Activated CD4-positive, alpha-beta T cell treated with anti-CD3 and anti-CD28 coated beads, Interleukin-2, amount 10 ng/mL, durations not matched to agents 24 days and 14 days (primary cell): ENCODE measurements at regions not wholly inside any gene's neighbourhood (a gene's known extent, or its start where the extent isn't known, plus 50 kb on each side); places are given as distances from the start of the nearest gene placed in this dataset.
A peak's percentile ranks its signal among the peaks of the same experiment; 100 is the strongest.
"Not testable (repeated sequence)": the region's sequence is repeated elsewhere in the genome, so short reads cannot be mapped to it uniquely, and the experiment has no call there.

ENCODE experiments used
- DNase-seq: peaks from one replicate; pipeline ENCODE4 v3.0.0; 2022
- H3K27ac Mint-ChIP-seq: one replicate; pipeline ENCODE4 v1.8.0; 2022; ENCODE audit warnings: mild to moderate bottlenecking, mixed read lengths
- H3K27me3 Mint-ChIP-seq: one replicate; pipeline ENCODE4 v1.8.0; 2022; ENCODE audit warnings: mixed read lengths
- H3K36me3 Mint-ChIP-seq: one replicate; pipeline ENCODE4 v1.8.0; 2022; ENCODE audit warnings: low read depth, mild to moderate bottlenecking, mixed read lengths
- H3K4me1 Mint-ChIP-seq: one replicate; pipeline ENCODE4 v1.8.0; 2021; ENCODE audit warnings: mixed read lengths
- H3K4me3 Mint-ChIP-seq: one replicate; pipeline ENCODE4 v1.8.0; 2022; ENCODE audit warnings: mild to moderate bottlenecking, moderate library complexity, mixed read lengths
- H3K9me3 Mint-ChIP-seq: one replicate; pipeline ENCODE4 v1.8.0; 2021; ENCODE audit warnings: mixed read lengths
- intact Hi-C: fragments of 100-400 bp; cut with micrococcal nuclease; formaldehyde crosslinking; loops from one replicate; pipeline ENCODE4 v1.15.1; 2023

DNA sequence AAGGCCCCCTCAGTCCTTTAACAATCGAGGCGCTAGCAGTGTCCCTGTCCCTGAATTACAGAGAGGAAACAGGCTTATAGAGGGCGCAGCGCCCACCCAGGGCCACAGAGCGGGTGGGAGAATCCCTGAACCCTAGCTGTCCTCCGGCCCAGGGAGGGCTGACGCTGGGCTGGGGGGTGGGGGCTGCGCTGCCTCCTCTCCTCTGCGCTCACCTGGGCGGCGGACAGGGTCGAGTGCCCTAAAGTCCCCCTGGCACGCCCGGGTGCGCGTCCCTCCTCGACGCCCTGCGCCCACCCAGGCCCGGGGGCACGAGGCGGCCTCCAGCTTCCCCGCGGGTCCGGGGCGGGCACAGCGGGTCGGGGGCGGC lies 200.4 kb upstream of the N4BP1 start:
- H3K36me3 Mint-ChIP-seq, result peaks cover 2% of the 10 kb centered on the region
- no peak overlapping the region for H3K27ac Mint-ChIP-seq
- no peak for DNase-seq
- peaks cover 31% of the 10 kb centered on the region for H3K27me3 Mint-ChIP-seq
- no peaks in the 10 kb centered on the region for H3K9me3 Mint-ChIP-seq
- H3K4me3 Mint-ChIP-seq, result no peak overlapping the region
- intact Hi-C loops, result no loop called here
- H3K4me1 Mint-ChIP-seq, result no peaks in the 10 kb centered on the region

DNA sequence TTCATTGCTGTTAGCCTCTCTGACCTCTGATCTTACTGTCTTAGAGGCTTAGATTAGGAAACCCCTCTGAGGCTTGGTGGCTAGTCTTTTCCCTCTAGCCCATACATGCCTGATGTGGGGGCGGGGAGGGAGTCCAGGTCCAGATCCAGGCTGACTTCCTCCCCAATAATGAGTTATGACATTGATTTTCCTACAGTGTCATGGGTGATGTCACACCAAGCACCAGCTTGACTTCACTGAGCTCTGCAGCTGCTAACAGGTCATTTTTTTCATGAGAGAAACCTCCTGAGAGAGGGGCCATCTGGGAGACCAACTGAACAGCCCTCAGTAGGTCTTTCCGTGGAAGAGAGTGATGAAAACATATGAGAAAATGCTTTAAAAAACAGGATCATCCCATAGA lies 180.2 kb upstream of the N4BP1 start:
- Mint-ChIP-seq H3K27me3 (no peaks in the 10 kb centered on the region), H3K36me3 (no peaks in the 10 kb centered on the region), H3K4me1 (no peaks in the 10 kb centered on the region), H3K4me3 (no peak overlapping the region), H3K9me3 (no peaks in the 10 kb centered on the region), H3K27ac (no peak overlapping the region)
- intact Hi-C loops, result no loop called here
- no peak for DNase-seq

DNA sequence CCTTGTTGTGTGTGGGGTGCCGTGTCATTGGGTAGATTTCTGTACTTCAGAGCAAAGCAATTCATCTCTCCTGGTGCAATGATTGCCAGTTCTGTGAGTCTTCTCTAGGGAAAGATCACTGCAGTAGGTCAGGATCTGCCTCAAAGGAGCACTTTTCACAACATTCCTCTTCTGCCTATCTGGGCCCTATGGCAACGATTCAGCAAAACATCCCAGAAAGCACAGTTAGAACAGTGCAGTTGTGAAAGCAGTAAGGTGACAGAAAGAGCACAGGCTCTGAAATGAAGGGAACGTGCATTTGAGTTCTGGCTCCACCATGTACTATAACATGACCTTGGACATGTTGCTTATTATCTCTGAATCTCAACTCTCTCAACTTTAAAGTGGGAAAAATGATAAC lies 178.5 kb upstream of the N4BP1 start:
- H3K36me3 Mint-ChIP-seq, result no peaks in the 10 kb centered on the region
- no peaks in the 10 kb centered on the region for H3K4me1 Mint-ChIP-seq
- intact Hi-C loops, result no loop called here
- H3K4me3 Mint-ChIP-seq, result no peak overlapping the region
- H3K27ac Mint-ChIP-seq, result no peak overlapping the region
- peaks cover 3% of the 10 kb centered on the region for H3K9me3 Mint-ChIP-seq
- no peaks in the 10 kb centered on the region for H3K27me3 Mint-ChIP-seq
- no peak for DNase-seq

DNA sequence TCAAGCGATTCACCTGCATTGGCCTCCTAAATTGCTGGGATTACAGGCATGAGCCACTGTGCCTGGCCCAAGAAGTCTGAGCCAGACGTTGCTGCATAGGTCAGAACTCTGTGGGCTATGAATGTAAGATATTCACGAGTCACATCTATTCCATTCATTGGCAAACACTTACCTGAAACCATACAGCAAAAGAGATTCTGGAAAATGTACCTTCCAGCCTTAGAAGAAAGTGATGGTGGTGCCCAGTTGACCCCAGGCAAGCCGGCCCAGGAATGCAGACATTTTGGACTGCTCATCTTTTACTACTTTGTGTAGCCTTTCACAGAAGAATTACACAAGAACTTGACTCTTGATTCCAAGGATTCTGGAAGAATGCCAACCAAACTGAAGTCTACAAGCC lies 135.6 kb upstream of the N4BP1 start:
- H3K27me3 Mint-ChIP-seq, result no peaks in the 10 kb centered on the region

DNA sequence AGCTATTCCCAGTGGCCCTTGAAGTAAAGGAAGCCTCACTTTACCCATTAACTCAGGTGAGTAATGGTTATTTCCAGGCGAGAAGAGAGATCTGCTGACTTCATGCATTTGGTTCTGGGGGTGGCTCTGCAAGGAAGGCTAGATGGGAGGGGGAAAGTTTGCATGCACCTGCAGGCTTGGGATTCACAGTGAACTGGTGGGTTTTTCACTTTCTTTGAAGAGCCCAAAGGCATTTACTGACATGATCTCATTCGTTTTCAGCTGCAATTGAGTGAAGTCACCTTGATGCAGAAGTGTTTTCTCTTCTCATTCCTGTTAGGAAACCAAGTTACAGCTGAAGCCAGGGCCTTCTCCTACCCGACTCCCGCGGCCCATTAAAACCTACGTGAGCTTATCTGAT lies 131.0 kb upstream of the N4BP1 start:
- H3K4me1 Mint-ChIP-seq, result no peaks in the 10 kb centered on the region
- H3K36me3 Mint-ChIP-seq, result no peaks in the 10 kb centered on the region
- no peak overlapping the region for H3K27ac Mint-ChIP-seq
- no peak overlapping the region for H3K4me3 Mint-ChIP-seq
- H3K9me3 Mint-ChIP-seq, result no peaks in the 10 kb centered on the region
- no peak for DNase-seq
- no peaks in the 10 kb centered on the region for H3K27me3 Mint-ChIP-seq
- intact Hi-C loops, result no loop called here

More for the DNA sequence above, 135.6 kb upstream of the N4BP1 start:
- H3K4me1 Mint-ChIP-seq, result no peaks in the 10 kb centered on the region
- DNase-seq, result peak; percentile 29
- H3K36me3 Mint-ChIP-seq, result no peaks in the 10 kb centered on the region
- no peak overlapping the region for H3K4me3 Mint-ChIP-seq
- H3K27ac Mint-ChIP-seq, result no peak overlapping the region
- intact Hi-C loops, result no loop called here
- H3K9me3 Mint-ChIP-seq, result no peaks in the 10 kb centered on the region

DNA sequence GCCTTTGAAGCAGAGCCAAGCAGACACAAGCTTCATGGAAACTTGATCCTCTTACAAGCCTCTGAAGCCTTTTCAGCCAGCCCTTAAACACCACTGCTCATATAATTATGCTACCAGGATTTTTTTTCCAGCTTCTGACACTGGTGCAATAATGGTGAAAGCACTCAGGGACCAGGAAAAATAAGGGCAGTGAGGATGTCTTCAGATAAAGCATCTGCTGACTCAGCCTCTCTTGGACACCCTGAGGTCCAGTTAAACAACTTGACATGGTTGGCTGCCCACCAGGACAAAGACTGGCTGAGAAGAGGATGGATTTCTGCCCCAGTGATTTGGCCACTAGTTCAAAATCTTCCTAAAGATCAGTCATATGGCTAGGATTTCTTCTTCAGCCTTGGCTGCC lies 124.2 kb upstream of the N4BP1 start:
- Mint-ChIP-seq H3K4me1 (no peaks in the 10 kb centered on the region), H3K36me3 (no peaks in the 10 kb centered on the region), H3K27me3 (no peaks in the 10 kb centered on the region), H3K4me3 (no peak overlapping the region), H3K9me3 (no peaks in the 10 kb centered on the region), H3K27ac (no peak overlapping the region)
- intact Hi-C loops, result no loop called here
- DNase-seq, result no peak

DNA sequence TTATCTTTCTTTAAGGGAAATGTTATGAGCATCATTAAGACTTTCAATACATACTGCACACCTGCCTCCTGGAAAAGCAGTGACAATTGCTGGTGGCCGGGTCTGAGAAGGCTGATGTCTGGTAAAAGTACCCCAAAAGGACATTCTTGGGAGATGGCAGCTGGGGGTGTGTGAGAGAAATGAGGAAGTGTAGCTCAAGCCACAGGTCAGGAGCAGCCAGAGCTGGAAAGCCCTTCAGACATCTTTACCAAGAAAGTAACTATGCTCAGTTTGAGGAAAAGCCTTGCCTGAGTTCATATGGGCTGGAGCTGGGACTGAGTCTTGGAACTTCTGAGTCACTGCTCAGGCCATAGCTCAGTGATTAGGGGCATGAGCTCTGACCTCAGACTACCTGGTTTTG lies 94.7 kb upstream of the N4BP1 start:
- no peak for DNase-seq
- Mint-ChIP-seq H3K36me3 (no peaks in the 10 kb centered on the region), H3K4me3 (no peak overlapping the region), H3K4me1 (no peaks in the 10 kb centered on the region), H3K27ac (no peak overlapping the region), H3K27me3 (no peaks in the 10 kb centered on the region), H3K9me3 (peaks cover 4% of the 10 kb centered on the region)
- intact Hi-C loops, result no loop called here

DNA sequence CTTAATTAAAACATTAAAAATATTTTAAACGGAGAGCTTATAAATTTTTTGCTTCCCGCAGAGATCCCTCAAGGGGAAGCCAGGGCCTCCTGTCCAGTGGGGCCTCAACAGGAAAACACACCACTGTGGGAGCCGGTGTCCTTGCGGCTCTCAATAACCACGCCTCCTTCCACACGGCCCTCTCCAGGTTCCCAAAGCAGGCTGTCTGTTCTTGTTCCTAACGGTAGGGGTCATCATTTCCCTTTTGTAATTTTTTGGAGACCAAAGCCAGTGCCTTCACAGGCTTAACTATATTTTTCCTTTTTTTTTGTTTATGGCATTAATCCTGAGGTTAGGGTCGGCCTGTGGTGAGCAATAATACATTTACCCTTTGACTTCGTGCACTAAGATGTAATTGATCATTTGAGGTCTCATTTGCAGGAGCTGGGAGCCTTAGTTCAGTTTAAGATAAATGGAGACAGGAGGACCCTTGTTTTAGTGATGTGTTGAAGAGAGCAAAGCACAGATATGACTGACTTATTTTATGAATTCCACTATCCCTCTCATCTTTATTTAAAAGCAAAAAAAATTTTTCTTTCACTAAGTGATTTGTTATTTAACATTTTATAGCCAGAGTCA lies 77.5 kb upstream of the N4BP1 start:
- H3K4me1 Mint-ChIP-seq, result peaks cover 9% of the 10 kb centered on the region
- peak; percentile 76 for DNase-seq
- H3K4me3 Mint-ChIP-seq, result no peak overlapping the region
- H3K27ac Mint-ChIP-seq, result no peak overlapping the region
- no peaks in the 10 kb centered on the region for H3K9me3 Mint-ChIP-seq
- H3K36me3 Mint-ChIP-seq, result no peaks in the 10 kb centered on the region
- H3K27me3 Mint-ChIP-seq, result peaks cover 14% of the 10 kb centered on the region
- intact Hi-C loops, result loop anchor here (2.0 kb wide), 1 partner anchor 663 kb away; no protein-coding TSS in a partner anchor

DNA sequence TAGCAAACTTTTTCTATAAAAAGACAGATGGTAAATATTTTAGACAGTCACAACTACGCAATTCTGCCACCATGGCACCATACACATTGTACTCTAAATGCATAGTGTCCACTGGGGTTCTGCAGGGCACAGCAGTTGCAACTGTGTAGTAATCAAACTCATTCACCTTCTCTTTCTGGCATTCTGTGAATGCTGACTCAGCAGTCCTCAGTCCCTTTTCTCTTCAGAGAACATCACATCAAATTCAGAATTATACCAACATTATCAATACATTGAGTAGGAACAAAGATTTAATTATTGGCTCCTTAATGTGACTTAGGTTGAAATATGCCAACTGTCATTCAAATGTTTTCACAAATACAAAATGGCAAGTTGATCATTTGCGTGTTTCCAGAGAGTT lies 74.2 kb upstream of the N4BP1 start:
- no peak for DNase-seq
- Mint-ChIP-seq H3K9me3 (no peaks in the 10 kb centered on the region), H3K36me3 (no peaks in the 10 kb centered on the region), H3K27ac (no peak overlapping the region), H3K27me3 (peaks cover 14% of the 10 kb centered on the region), H3K4me1 (peaks cover 9% of the 10 kb centered on the region), H3K4me3 (no peak overlapping the region)
- intact Hi-C loops, result no loop called here

DNA sequence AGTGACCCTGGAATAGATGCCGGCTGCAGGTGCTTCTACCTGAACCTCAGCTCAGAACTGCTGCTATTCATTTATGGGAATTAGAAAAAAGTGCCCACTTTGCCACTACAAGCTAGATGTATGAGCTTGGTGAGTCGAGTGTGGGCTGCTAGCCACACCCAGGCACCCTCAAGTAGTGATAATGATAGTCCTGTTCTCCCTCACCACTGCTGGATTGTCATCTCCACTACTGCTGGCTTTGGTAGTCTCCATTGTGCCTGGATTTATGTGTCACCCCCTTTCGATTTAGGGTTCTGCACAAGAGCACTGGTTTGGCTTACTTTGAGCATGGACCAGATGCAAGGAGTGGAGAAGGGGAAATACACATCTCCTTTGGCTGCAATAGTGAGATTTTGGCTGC lies 73.0 kb upstream of the N4BP1 start:
- DNase-seq, result no peak

DNA sequence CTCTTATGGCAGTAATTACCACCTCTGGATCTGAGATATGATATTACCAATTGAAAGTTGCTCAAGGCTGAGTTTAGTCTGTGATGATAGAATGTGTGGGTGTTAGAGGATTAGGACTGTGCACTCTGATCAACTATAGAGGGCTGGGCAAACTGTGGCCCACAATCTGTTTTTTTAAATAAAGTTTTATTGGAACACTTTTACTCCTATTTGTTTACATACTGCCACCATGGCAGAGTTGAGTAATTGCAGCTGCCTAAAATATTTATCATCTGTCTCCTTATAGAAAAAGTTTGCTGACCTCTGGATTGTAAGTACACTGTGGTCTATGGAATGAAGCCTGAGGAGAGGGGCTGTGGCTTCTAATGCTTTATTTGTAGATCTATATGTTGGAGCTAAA lies 71.5 kb upstream of the N4BP1 start:
- Mint-ChIP-seq H3K36me3 (no peaks in the 10 kb centered on the region), H3K4me1 (peaks cover 6% of the 10 kb centered on the region), H3K27ac (no peak overlapping the region), H3K9me3 (no peaks in the 10 kb centered on the region), H3K27me3 (peaks cover 6% of the 10 kb centered on the region), H3K4me3 (no peak overlapping the region)
- intact Hi-C loops, result no loop called here
- DNase-seq, result no peak

More for the DNA sequence above, 73.0 kb upstream of the N4BP1 start:
- no peak overlapping the region for H3K27ac Mint-ChIP-seq
- no peaks in the 10 kb centered on the region for H3K36me3 Mint-ChIP-seq
- H3K27me3 Mint-ChIP-seq, result peaks cover 11% of the 10 kb centered on the region
- intact Hi-C loops, result no loop called here
- H3K9me3 Mint-ChIP-seq, result no peaks in the 10 kb centered on the region
- H3K4me1 Mint-ChIP-seq, result peaks cover 9% of the 10 kb centered on the region
- H3K4me3 Mint-ChIP-seq, result no peak overlapping the region

DNA sequence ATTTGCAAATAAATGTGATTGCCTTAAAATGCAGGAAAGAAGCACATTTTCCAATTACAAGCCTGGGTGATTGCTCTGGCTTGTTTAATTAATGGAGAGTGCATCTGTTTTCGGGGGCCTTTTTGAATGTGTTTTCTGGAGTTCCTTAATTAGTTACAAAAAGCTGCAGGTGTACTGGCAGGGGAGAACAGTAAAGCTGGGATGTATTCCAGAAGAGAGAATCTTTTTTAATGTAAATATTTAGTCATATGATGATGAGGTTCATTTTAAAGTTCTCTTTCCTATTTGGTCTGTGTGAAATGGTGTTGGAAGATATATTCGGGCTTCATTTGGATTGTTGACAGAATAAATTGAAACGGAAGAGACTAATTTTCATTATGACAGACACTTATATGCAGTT lies 70.9 kb upstream of the N4BP1 start:
- Mint-ChIP-seq H3K4me1 (peaks cover 6% of the 10 kb centered on the region), H3K4me3 (no peak overlapping the region), H3K27me3 (peaks cover 4% of the 10 kb centered on the region), H3K36me3 (no peaks in the 10 kb centered on the region), H3K27ac (no peak overlapping the region), H3K9me3 (no peaks in the 10 kb centered on the region)
- no peak for DNase-seq
- intact Hi-C loops, result no loop called here

DNA sequence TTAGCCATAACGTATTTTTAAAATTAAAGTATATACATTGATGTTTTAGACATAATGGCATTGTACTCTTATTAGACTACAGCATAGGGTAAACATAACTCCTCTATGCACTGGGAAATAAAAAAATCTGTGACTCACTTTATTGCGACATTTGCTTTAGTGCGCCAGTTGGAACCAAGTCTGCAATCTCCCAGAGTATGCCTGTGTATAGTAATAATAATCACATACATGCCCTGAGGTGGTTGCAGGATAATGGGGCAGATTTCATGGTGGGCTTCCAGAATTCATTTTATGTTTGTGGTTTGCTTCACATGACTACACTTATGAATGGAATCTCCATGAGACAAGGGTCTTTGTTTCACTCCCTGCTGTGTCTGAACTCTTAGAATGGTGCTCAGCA lies 66.9 kb upstream of the N4BP1 start:
- intact Hi-C loops, result no loop called here
- Mint-ChIP-seq H3K9me3 (no peaks in the 10 kb centered on the region), H3K4me1 (no peaks in the 10 kb centered on the region), H3K27me3 (no peaks in the 10 kb centered on the region), H3K36me3 (no peaks in the 10 kb centered on the region), H3K27ac (no peak overlapping the region), H3K4me3 (no peak overlapping the region)
- DNase-seq, result no peak

DNA sequence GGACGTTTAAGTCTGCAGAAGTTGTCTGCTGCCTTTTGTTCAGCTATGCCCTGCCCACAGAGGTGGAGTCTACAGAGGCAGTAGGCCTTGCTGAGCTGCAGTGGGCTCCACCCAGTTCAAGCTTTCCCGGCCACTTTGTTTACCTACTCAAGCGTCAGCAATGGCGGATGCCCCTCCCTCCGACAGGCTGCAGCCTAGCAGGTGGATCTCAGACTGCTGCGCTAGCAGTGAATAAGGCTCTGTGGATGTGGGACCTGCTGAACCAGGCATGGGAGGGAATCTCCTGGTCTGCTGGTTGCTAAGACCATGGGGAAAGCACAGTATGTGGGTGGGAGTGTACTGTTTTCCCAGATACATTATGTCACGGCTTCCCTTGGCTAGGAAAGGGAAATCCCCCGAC lies 58.2 kb upstream of the N4BP1 start:
- DNase-seq, H3K4me3 Mint-ChIP-seq, H3K27me3 Mint-ChIP-seq, intact Hi-C loops, H3K36me3 Mint-ChIP-seq, H3K4me1 Mint-ChIP-seq, H3K9me3 Mint-ChIP-seq, H3K27ac Mint-ChIP-seq: not testable (repeated sequence)

DNA sequence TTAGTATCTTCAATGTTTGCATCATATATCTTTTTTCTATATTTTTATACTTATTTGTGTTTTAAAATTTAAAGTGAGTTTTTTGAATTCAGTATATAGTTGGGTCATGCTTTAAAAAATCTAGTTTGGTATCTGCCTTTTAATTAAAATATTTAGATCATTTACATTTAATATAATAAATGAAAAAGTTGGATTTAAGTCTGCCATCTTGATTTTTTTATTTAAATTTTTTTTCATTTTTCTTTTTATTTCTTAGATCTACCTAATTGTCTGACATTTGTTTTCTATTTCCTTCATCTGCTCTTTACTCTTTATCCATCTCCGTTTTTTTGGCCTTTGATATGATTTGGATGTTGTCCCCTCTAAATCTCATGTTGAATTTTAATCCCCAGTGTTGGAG lies 50.0 kb upstream of the N4BP1 start:
- peaks cover 8% of the 10 kb centered on the region for H3K9me3 Mint-ChIP-seq
- intact Hi-C loops, result no loop called here
- no peak overlapping the region for H3K4me3 Mint-ChIP-seq
- H3K27me3 Mint-ChIP-seq, result no peaks in the 10 kb centered on the region
- H3K4me1 Mint-ChIP-seq, result no peaks in the 10 kb centered on the region
- H3K27ac Mint-ChIP-seq, result no peak overlapping the region
- no peaks in the 10 kb centered on the region for H3K36me3 Mint-ChIP-seq
- no peak for DNase-seq
